ENCODE measurements at regions not wholly inside any gene's neighbourhood (a gene's known extent, or its start where the extent isn't known, plus 50 kb on each side); places are given as distances from the start of the nearest gene placed in this dataset.
A peak's percentile ranks its signal among the peaks of the same experiment; 100 is the strongest.
"Not testable (repeated sequence)": the region's sequence is repeated elsewhere in the genome, so short reads cannot be mapped to it uniquely, and the experiment has no call there.

GRCh38 chr7:67663644-67664043, 667.0 kb downstream of the TYW1 start:
- Histone ChIP-seq H3K4me3 (ENCODE audit: low read depth, low read length) (no peak overlapping the region), H3K27ac (ENCODE audit: low read depth, low read length) (no peak overlapping the region), H3K4me1 (ENCODE audit: control insufficient read depth, insufficient read depth, low read length) (no peaks in the 10 kb centered on the region), H3K36me3 (ENCODE audit: control insufficient read depth, insufficient read depth, low read length) (no peaks in the 10 kb centered on the region), H3K9me3 (ENCODE audit: control insufficient read depth, insufficient read depth, low read length) (peaks cover 4% of the 10 kb centered on the region), H3K27me3 (ENCODE audit: control insufficient read depth, insufficient read depth, low read length) (no peaks in the 10 kb centered on the region)
- DNase-seq (ENCODE audit: low read depth in 4 of 6, low spot score in 6 of 6): no peak
- 83% methylated on average over 1 of the region's 1 CpG for WGBS (ENCODE audit: insufficient coverage)

GRCh38 chr7:67666359-67666758, 669.7 kb downstream of the TYW1 start:
- H3K4me1 ChIP-seq (ENCODE audit: control insufficient read depth, insufficient read depth, low read length); H3K36me3 ChIP-seq (ENCODE audit: control insufficient read depth, insufficient read depth, low read length); H3K27me3 ChIP-seq (ENCODE audit: control insufficient read depth, insufficient read depth, low read length); H3K4me3 ChIP-seq (ENCODE audit: low read depth, low read length); H3K27ac ChIP-seq (ENCODE audit: low read depth, low read length): not testable (repeated sequence)
- H3K9me3 ChIP-seq (ENCODE audit: control insufficient read depth, insufficient read depth, low read length): peaks cover 12% of the 10 kb centered on the region
- 77% methylated on average over 3 of the region's 4 CpGs for WGBS (ENCODE audit: insufficient coverage)
- peak in 1 of 6 donors; percentile 53 for DNase-seq (ENCODE audit: low read depth in 4 of 6, low spot score in 6 of 6)

GRCh38 chr7:67671006-67671548, 674.4 kb downstream of the TYW1 start:
- peak in 2 of 6 donors; percentile 17 to 39 for DNase-seq (ENCODE audit: low read depth in 4 of 6, low spot score in 6 of 6)
- H3K4me3 ChIP-seq (ENCODE audit: low read depth, low read length): no peak overlapping the region

GRCh38 chr7:67673861-67674260, 677.2 kb downstream of the TYW1 start:
- no peak overlapping the region for H3K27ac ChIP-seq (ENCODE audit: low read depth, low read length)
- no CpG with 5 or more reads among the region's 3 CpGs for WGBS (ENCODE audit: insufficient coverage)
- H3K27me3 ChIP-seq (ENCODE audit: control insufficient read depth, insufficient read depth, low read length): no peaks in the 10 kb centered on the region
- H3K4me1 ChIP-seq (ENCODE audit: control insufficient read depth, insufficient read depth, low read length): no peaks in the 10 kb centered on the region
- peaks cover 8% of the 10 kb centered on the region for H3K9me3 ChIP-seq (ENCODE audit: control insufficient read depth, insufficient read depth, low read length)
- H3K36me3 ChIP-seq (ENCODE audit: control insufficient read depth, insufficient read depth, low read length): no peaks in the 10 kb centered on the region
- DNase-seq (ENCODE audit: low read depth in 4 of 6, low spot score in 6 of 6): no peak
- no peak overlapping the region for H3K4me3 ChIP-seq (ENCODE audit: low read depth, low read length)

More at GRCh38 chr7:67671006-67671548, 674.4 kb downstream of the TYW1 start:
- Histone ChIP-seq H3K9me3 (ENCODE audit: control insufficient read depth, insufficient read depth, low read length) (peaks cover 8% of the 10 kb centered on the region), H3K27me3 (ENCODE audit: control insufficient read depth, insufficient read depth, low read length) (no peaks in the 10 kb centered on the region), H3K27ac (ENCODE audit: low read depth, low read length) (no peak overlapping the region), H3K4me1 (ENCODE audit: control insufficient read depth, insufficient read depth, low read length) (no peaks in the 10 kb centered on the region), H3K36me3 (ENCODE audit: control insufficient read depth, insufficient read depth, low read length) (no peaks in the 10 kb centered on the region)
- WGBS (ENCODE audit: insufficient coverage): no CpG with 5 or more reads among the region's 4 CpGs

- WGBS (ENCODE audit: insufficient coverage): 100% methylated on average over 1 of the region's 5 CpGs
- H3K36me3 ChIP-seq (ENCODE audit: control insufficient read depth, insufficient read depth, low read length); H3K27me3 ChIP-seq (ENCODE audit: control insufficient read depth, insufficient read depth, low read length); H3K27ac ChIP-seq (ENCODE audit: low read depth, low read length); H3K4me3 ChIP-seq (ENCODE audit: low read depth, low read length); H3K4me1 ChIP-seq (ENCODE audit: control insufficient read depth, insufficient read depth, low read length); DNase-seq (ENCODE audit: low read depth in 4 of 6, low spot score in 6 of 6); H3K9me3 ChIP-seq (ENCODE audit: control insufficient read depth, insufficient read depth, low read length): not testable (repeated sequence)
These were observed 678.2 kb downstream of the TYW1 start for GRCh38 chr7:67674862-67675261.

- Histone ChIP-seq H3K27me3 (ENCODE audit: control insufficient read depth, insufficient read depth, low read length) (no peaks in the 10 kb centered on the region), H3K27ac (ENCODE audit: low read depth, low read length) (no peak overlapping the region), H3K4me3 (ENCODE audit: low read depth, low read length) (no peak overlapping the region), H3K36me3 (ENCODE audit: control insufficient read depth, insufficient read depth, low read length) (no peaks in the 10 kb centered on the region), H3K9me3 (ENCODE audit: control insufficient read depth, insufficient read depth, low read length) (peaks cover 1% of the 10 kb centered on the region), H3K4me1 (ENCODE audit: control insufficient read depth, insufficient read depth, low read length) (no peaks in the 10 kb centered on the region)
- WGBS (ENCODE audit: insufficient coverage): no CpG with 5 or more reads among the region's 2 CpGs
- DNase-seq (ENCODE audit: low read depth in 4 of 6, low spot score in 6 of 6): peak in 1 of 6 donors; percentile 69
These were observed 679.3 kb downstream of the TYW1 start for GRCh38 chr7:67675971-67676370.

- DNase-seq (ENCODE audit: low read depth in 4 of 6, low spot score in 6 of 6): peak in 1 of 6 donors; percentile 46
- no peaks in the 10 kb centered on the region for H3K4me1 ChIP-seq (ENCODE audit: control insufficient read depth, insufficient read depth, low read length)
- no peak overlapping the region for H3K27ac ChIP-seq (ENCODE audit: low read depth, low read length)
- no peaks in the 10 kb centered on the region for H3K27me3 ChIP-seq (ENCODE audit: control insufficient read depth, insufficient read depth, low read length)
- no peaks in the 10 kb centered on the region for H3K36me3 ChIP-seq (ENCODE audit: control insufficient read depth, insufficient read depth, low read length)
- no peaks in the 10 kb centered on the region for H3K9me3 ChIP-seq (ENCODE audit: control insufficient read depth, insufficient read depth, low read length)
- H3K4me3 ChIP-seq (ENCODE audit: low read depth, low read length): no peak overlapping the region
- WGBS (ENCODE audit: insufficient coverage): 67% methylated on average over 4 of the region's 4 CpGs
These were observed 681.8 kb downstream of the TYW1 start for GRCh38 chr7:67678419-67678818.

- H3K4me3 ChIP-seq (ENCODE audit: low read depth, low read length): no peak overlapping the region
- no peaks in the 10 kb centered on the region for H3K4me1 ChIP-seq (ENCODE audit: control insufficient read depth, insufficient read depth, low read length)
- H3K27me3 ChIP-seq (ENCODE audit: control insufficient read depth, insufficient read depth, low read length): no peaks in the 10 kb centered on the region
- H3K27ac ChIP-seq (ENCODE audit: low read depth, low read length): no peak overlapping the region
- 88% methylated on average over 3 of the region's 4 CpGs for WGBS (ENCODE audit: insufficient coverage)
- no peaks in the 10 kb centered on the region for H3K36me3 ChIP-seq (ENCODE audit: control insufficient read depth, insufficient read depth, low read length)
- no peaks in the 10 kb centered on the region for H3K9me3 ChIP-seq (ENCODE audit: control insufficient read depth, insufficient read depth, low read length)
- no peak for DNase-seq (ENCODE audit: low read depth in 4 of 6, low spot score in 6 of 6)
These were observed 687.0 kb downstream of the TYW1 start for GRCh38 chr7:67683628-67684027.

- Histone ChIP-seq H3K36me3 (ENCODE audit: control insufficient read depth, insufficient read depth, low read length) (no peaks in the 10 kb centered on the region), H3K27me3 (ENCODE audit: control insufficient read depth, insufficient read depth, low read length) (no peaks in the 10 kb centered on the region), H3K27ac (ENCODE audit: low read depth, low read length) (no peak overlapping the region), H3K4me1 (ENCODE audit: control insufficient read depth, insufficient read depth, low read length) (no peaks in the 10 kb centered on the region), H3K9me3 (ENCODE audit: control insufficient read depth, insufficient read depth, low read length) (no peaks in the 10 kb centered on the region), H3K4me3 (ENCODE audit: low read depth, low read length) (no peak overlapping the region)
- DNase-seq (ENCODE audit: low read depth in 4 of 6, low spot score in 6 of 6): no peak
- WGBS (ENCODE audit: insufficient coverage): no CpG with 5 or more reads among the region's 1 CpG
These were observed 694.1 kb downstream of the TYW1 start for GRCh38 chr7:67690700-67691099.

- H3K9me3 ChIP-seq (ENCODE audit: control insufficient read depth, insufficient read depth, low read length): no peaks in the 10 kb centered on the region
These were observed 695.8 kb downstream of the TYW1 start for GRCh38 chr7:67692425-67692824.

More at GRCh38 chr7:67692425-67692824, 695.8 kb downstream of the TYW1 start:
- Histone ChIP-seq H3K27me3 (ENCODE audit: control insufficient read depth, insufficient read depth, low read length) (no peaks in the 10 kb centered on the region), H3K27ac (ENCODE audit: low read depth, low read length) (no peak overlapping the region), H3K36me3 (ENCODE audit: control insufficient read depth, insufficient read depth, low read length) (no peaks in the 10 kb centered on the region), H3K4me3 (ENCODE audit: low read depth, low read length) (no peak overlapping the region), H3K4me1 (ENCODE audit: control insufficient read depth, insufficient read depth, low read length) (no peaks in the 10 kb centered on the region)
- WGBS (ENCODE audit: insufficient coverage): no CpG with 5 or more reads among the region's 4 CpGs
- peak in 2 of 6 donors; percentile 21 to 39 for DNase-seq (ENCODE audit: low read depth in 4 of 6, low spot score in 6 of 6)

Data from spinal cord (tissue), 9 donors.